ENCODE measurements at regions not wholly inside any gene's neighbourhood (a gene's known extent, or its start where the extent isn't known, plus 50 kb on each side); places are given as distances from the start of the nearest gene placed in this dataset.

DNA sequence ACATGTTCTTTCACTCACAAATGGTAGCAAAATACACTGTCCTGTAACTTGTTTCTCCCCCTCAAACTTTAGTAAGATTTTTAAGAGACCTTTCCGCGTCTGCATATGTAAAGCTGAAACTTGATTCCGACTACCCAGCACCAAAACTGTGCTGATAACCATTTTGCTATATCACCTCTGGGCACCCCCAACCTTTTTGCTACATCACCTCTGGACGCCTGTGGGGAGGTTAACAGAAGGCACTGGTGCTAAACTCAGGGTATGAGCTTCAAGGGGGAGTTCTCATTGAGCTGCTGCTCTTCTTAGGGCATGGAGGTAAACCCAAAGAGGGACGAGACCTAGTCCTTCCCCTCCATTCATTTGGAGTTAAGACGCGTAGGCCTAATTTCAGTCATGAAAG is 67.6 kb upstream of the NFE2L3 start:
- no peak for TF ChIP-seq POLR2A (IDR thresholded peaks at IDR 0.05)
- TF ChIP-seq, protein P1, sequence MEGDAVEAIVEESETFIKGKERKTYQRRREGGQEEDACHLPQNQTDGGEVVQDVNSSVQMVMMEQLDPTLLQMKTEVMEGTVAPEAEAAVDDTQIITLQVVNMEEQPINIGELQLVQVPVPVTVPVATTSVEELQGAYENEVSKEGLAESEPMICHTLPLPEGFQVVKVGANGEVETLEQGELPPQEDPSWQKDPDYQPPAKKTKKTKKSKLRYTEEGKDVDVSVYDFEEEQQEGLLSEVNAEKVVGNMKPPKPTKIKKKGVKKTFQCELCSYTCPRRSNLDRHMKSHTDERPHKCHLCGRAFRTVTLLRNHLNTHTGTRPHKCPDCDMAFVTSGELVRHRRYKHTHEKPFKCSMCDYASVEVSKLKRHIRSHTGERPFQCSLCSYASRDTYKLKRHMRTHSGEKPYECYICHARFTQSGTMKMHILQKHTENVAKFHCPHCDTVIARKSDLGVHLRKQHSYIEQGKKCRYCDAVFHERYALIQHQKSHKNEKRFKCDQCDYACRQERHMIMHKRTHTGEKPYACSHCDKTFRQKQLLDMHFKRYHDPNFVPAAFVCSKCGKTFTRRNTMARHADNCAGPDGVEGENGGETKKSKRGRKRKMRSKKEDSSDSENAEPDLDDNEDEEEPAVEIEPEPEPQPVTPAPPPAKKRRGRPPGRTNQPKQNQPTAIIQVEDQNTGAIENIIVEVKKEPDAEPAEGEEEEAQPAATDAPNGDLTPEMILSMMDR (IDR thresholded peaks at IDR 0.05) = no peak
